GM12892 (cell line): ENCODE measurements at regions not wholly inside any gene's neighbourhood (a gene's known extent, or its start where the extent isn't known, plus 50 kb on each side); places are given as distances from the start of the nearest gene placed in this dataset.

ENCODE experiments used
- DNase-seq: peaks from one replicate; pipeline ENCODE4 v3.0.0; 2011; ENCODE audit not compliant: insufficient read length
- FAIRE-seq: peaks from 2 replicates; lab custom pipeline; 2011; peaks lifted over from hg19 to GRCh38; lab: Jason Lieb, UNC
- POLR2A ChIP-seq: IDR thresholded peaks from 2 replicates; pipeline ENCODE4 v1.6.1; 2011; ENCODE audit warnings: low read depth, low read length, control low read depth
- POLR2AphosphoS5 ChIP-seq: IDR thresholded peaks from 2 replicates; pipeline ENCODE4 v1.6.1; 2011; ENCODE audit warnings: low read depth, low read length, control low read depth
- TAF1 ChIP-seq: IDR thresholded peaks from 2 replicates; pipeline ENCODE4 v1.6.1; 2011; ENCODE audit warnings: low read depth, mild to moderate bottlenecking, control low read depth, low read length, borderline replicate concordance

- no peak for FAIRE-seq
- TF ChIP-seq POLR2A (no peak), POLR2AphosphoS5 (no peak), TAF1 (no peak)
- DNase-seq = no peak
Measured at GRCh38 chr21:38596264-38597042, 98.2 kb upstream of the ERG start.

GRCh38 chr21:38597421-38597820 lies 99.1 kb upstream of the ERG start:
- FAIRE-seq (no peak), DNase-seq (no peak)
- TF ChIP-seq POLR2A = no peak
- TF ChIP-seq TAF1 = no peak

GRCh38 chr21:38598413-38598812 lies 100.1 kb upstream of the ERG start:
- no peak for DNase-seq
- TF ChIP-seq POLR2AphosphoS5 = no peak
- no peak for TF ChIP-seq TAF1
- TF ChIP-seq POLR2A = no peak

GRCh38 chr21:38599381-38599975 lies 101.2 kb upstream of the ERG start:
- no peak for FAIRE-seq
- TF ChIP-seq TAF1 (no peak), POLR2AphosphoS5 (no peak), POLR2A (no peak)
- no peak for DNase-seq

More at GRCh38 chr21:38598413-38598812, 100.1 kb upstream of the ERG start:
- FAIRE-seq = no peak

GRCh38 chr21:38600106-38600505 lies 101.8 kb upstream of the ERG start:
- DNase-seq (no peak), FAIRE-seq (no peak)

GRCh38 chr21:38605236-38605635 lies 107.0 kb upstream of the ERG start:
- no peak for TF ChIP-seq TAF1
- no peak for TF ChIP-seq POLR2A
- TF ChIP-seq POLR2AphosphoS5 = no peak
- no peak for FAIRE-seq
- no peak for DNase-seq

More at GRCh38 chr21:38600106-38600505, 101.8 kb upstream of the ERG start:
- TF ChIP-seq POLR2AphosphoS5 (no peak), TAF1 (no peak), POLR2A (no peak)

GRCh38 chr21:38609580-38609979 lies 111.3 kb upstream of the ERG start:
- FAIRE-seq (no peak), DNase-seq (no peak)
- no peak for TF ChIP-seq POLR2AphosphoS5
- TF ChIP-seq POLR2A = no peak

- no peak for DNase-seq
- no peak for TF ChIP-seq POLR2A
- no peak for TF ChIP-seq POLR2AphosphoS5
- no peak for TF ChIP-seq TAF1
- no peak for FAIRE-seq
Measured at GRCh38 chr21:38610623-38611251, 112.5 kb upstream of the ERG start.

GRCh38 chr21:38611277-38611676 lies 113.0 kb upstream of the ERG start:
- FAIRE-seq (no peak), DNase-seq (no peak)
- no peak for TF ChIP-seq TAF1

GRCh38 chr21:38613686-38614085 lies 115.4 kb upstream of the ERG start:
- DNase-seq (no peak), FAIRE-seq (no peak)
- TF ChIP-seq POLR2AphosphoS5 = no peak
- no peak for TF ChIP-seq TAF1
- TF ChIP-seq POLR2A = no peak

GRCh38 chr21:38614558-38614957 lies 116.3 kb upstream of the ERG start:
- no peak for TF ChIP-seq TAF1
- TF ChIP-seq POLR2A = no peak
- TF ChIP-seq POLR2AphosphoS5 = no peak
- DNase-seq (no peak), FAIRE-seq (no peak)

- FAIRE-seq = no peak
- TF ChIP-seq TAF1 (no peak), POLR2A (no peak), POLR2AphosphoS5 (no peak)
- no peak for DNase-seq
Measured at GRCh38 chr21:38619480-38619879, 121.2 kb upstream of the ERG start.
